ENCODE measurements at regions not wholly inside any gene's neighbourhood (a gene's known extent, or its start where the extent isn't known, plus 50 kb on each side); places are given as distances from the start of the nearest gene placed in this dataset.
"Not testable (repeated sequence)": the region's sequence is repeated elsewhere in the genome, so short reads cannot be mapped to it uniquely, and the experiment has no call there.

DNA sequence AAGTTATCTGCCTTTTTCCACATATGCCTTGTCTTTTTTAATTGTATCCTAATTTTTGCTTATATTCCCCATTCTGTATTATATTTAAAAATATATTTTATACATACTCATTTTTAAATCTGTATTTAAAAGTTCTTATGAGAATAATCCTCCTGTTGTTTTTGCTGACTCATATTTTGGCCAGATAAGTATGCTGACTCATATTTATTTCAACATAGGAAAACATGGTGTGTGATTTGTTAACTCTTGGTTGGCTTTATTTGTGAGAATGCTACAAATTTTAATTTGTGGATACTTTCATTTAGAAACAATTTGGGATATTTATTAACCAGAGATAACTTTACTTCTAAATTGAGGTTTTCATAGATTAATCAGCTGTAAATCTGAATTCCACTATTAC lies 587.7 kb downstream of the CPS1 start:
- no peak for DNase-seq (ENCODE audit: low read depth in 2 of 2)

DNA sequence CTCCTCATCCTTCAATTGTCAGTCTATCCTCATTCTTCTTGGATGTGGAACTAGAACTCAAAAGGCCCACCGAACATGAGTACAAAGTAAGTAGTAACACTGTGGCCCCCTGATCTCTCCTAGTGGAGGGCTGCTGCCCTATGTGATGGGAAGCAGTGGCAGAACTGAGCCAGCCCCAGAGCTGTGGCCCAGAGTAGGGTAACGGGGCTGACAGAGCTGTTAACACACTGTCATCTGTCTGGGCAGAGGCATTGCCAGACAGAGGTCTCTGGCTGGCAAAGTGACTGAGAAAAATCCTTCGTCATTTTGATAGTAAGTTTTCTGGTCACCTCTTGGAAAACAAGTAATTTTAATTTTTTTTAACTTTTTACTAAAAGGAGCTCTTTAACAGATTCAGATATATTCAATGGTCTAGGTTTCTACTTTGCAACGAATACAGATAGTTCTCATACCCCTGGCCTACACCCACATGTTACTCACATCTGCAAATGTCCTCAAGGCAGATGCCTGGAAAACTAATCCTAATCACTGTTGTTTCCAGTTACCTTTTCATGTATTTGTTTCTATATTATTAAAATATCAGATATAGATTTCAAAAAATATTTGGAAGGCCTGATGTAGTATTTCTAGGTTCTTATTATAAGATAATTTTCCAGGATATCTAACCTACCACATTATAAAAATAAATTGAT lies 588.7 kb downstream of the CPS1 start:
- no peak for DNase-seq (ENCODE audit: low read depth in 2 of 2)

DNA sequence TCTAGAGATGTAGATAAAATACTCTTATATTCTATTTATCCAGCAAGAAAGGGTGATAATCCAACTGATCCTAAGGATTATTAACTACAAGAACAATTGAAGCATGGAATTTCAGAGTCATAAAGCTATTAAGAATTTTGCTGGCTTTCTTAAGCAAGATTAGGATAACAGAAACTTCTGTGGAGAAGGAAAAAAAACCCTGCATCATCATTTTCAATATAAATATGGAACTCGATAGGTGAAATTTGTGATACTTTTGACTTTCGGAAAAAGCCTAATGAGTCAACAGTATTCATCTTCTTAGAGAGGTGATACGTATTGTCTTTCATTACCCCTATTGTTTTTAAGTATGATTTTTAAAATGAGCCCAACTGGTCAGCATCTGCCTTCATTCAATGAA lies 593.3 kb downstream of the CPS1 start:
- DNase-seq (ENCODE audit: low read depth in 2 of 2) = no peak

DNA sequence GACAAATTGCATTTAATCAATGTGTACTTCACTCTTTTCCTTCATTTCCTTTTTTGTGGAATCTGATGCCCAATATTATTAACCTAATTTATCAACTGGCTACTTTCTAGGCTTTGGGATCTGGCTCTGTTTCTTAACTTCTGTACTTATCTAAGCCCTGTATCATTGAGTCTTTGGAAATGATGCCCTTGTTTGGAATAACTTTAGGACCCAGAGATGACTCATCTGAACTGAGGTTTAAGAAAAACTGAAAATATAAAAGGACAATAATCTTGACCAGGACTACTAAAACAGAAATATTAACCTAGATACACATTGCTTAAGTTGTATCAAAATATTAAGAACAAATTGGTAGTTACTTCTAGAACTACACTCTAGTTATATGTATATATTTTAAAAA lies 600.8 kb downstream of the CPS1 start:
- no peak for DNase-seq (ENCODE audit: low read depth in 2 of 2)

DNA sequence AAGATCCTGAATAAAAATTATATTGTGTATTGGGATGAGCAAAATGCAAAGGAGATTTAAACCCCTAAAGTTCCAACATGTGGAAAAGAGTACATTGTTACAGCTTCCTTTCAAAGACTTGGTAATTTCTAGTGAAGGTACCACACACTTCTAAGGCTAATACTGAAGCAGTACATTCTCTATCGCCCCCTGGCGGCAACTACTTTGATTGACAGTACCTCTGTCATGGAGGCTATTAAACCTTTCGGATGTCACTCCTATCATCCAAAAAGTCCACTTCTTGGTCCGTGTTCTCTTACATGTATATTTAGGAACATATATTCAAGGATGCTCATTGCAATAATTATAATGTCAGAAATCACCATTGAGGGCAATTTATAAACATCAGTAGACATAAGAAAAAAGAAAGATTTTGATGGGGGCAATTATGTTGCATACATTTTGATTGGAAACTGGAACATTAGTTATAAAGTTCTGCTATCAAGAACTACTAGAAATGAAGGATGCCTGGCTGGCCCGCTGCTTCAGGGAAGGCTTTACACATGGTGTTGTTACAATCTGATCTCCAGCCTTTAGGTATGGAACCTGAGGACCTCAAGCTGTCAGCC lies 601.6 kb downstream of the CPS1 start:
- peak; percentile 20 for DNase-seq (ENCODE audit: low read depth in 2 of 2)

DNA sequence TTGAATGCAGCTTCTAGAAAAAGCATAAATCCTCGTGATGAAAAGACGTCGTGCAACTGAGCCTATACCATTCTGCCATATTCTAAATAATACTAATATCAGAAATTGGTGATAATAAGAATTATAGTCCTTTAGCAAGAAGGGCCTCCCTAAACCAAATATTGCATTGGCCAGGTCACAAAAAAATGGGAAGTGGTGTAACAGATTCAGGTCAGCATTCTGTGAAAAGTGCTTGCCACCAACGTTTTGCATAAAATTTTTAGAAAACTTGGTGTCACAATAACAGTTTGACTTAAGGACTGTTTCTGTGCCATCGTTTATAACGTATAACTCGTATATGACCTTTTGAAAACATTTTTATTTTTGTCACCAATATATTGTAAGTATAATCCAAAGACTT lies 603.6 kb downstream of the CPS1 start:
- DNase-seq (ENCODE audit: low read depth in 2 of 2) = no peak

DNA sequence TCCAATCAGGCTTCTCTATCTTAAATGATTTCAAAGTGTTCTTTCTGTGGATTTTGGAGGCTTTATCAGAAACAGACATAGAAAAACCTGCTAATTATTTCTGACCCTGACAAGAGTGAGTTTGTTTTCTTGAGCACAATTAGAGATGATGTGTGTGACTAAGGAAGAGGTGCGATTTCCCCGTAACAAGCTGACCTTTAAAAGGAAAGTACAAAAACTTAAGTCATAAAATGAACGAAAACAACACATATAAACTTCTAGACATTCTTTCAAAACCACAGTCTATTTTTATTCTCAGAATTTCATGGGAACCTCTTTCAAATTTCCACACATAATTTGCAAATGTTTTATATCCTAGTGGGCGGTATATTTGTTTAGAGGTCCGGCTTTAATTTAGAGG lies 604.8 kb downstream of the CPS1 start:
- no peak for DNase-seq (ENCODE audit: low read depth in 2 of 2)

DNA sequence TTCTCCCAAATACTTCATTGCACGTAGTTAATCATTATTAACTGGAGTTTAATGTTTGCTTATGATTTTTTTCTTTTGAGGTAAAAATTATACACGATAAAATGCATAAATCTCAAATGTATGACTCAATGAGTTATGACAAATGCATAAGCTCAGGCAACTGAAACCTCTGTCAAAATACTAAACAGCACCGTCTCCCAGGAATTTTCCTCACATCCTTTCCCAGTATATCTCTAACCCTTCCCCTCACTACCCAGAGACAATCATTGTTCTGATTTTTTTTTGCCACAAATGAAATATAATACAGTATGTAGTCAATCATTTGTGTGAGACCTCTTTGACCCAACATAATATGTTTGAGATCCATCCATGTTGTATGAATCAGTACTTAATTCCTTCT lies 606.5 kb downstream of the CPS1 start:
- no peak for DNase-seq (ENCODE audit: low read depth in 2 of 2)

DNA sequence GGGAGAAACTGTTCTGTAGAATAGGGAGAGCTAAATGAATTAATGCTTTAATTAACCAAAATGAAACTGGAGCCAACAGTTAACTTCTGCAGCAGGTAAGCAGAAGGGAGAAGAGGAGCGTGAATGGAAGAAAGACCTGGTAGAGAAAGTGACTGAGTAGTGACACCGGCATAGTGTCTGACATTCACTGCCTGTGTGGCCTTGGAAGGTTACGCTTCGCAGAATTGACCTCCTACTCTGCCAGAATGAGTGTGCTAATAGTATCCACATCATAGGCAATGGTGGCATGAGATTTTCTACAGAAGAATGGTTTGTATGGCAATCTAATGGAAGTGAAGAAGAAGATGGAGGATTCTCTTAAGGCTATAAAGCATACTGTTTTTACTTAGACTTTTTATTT lies 614.4 kb downstream of the CPS1 start:
- no peak for DNase-seq (ENCODE audit: low read depth in 2 of 2)

DNA sequence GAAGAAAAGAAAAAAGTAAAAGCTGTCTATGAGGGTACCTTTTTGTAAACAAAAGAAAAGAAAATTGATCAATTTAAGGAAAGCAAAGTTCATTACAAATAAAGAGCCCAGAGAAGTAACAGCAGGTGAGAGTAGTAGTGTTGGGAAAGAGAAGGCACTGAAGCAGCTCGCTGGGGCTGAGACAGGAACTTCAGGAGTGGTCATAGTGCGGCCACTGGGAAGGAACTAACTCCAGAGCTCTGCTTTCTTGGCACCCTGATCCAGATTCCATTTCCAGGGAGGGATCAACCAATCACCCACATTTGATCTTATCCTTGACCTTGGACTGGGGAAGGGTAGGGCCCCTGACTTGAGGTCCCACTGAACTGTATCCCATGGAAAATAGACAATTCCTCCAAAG lies 617.6 kb downstream of the CPS1 start:
- DNase-seq (ENCODE audit: low read depth in 2 of 2) = no peak

DNA sequence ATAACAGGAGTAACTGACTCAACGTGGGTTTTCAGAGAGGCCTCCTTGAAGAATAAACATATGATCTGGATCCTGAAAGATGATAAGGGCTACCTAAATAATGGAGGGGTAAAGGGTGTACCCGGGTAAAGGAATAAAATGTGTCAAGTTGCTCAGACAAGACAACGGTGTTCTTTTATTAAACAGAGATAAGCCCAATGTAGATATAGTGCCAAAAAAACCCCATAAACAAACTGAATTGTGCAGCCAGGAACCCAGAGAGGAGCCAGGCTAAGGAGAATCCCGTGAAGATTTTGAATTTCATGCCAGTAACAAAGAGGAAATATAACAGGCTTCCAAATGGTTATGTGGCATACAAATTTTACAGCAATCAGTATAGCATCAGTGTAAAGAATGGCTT lies 618.2 kb downstream of the CPS1 start:
- no peak for DNase-seq (ENCODE audit: low read depth in 2 of 2)

DNA sequence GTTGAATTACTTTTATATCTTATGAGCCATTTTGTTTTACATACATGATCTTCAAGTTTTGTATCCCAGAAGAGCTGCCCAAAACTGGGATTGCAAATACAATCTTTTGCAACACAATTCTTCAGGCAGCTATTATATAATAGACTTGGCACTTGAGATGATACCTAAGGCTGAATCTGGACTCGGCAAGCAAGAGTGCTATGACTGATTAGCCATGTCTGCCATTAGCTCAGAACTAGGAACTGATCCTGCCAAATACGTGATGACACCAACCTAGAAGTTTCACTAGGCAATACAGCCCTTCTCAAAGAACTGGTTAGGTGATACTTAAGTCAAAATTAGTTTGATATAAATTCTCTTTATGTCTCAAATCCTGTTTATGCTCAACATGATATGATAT lies 619.6 kb downstream of the CPS1 start:
- DNase-seq (ENCODE audit: low read depth in 2 of 2) = no peak

DNA sequence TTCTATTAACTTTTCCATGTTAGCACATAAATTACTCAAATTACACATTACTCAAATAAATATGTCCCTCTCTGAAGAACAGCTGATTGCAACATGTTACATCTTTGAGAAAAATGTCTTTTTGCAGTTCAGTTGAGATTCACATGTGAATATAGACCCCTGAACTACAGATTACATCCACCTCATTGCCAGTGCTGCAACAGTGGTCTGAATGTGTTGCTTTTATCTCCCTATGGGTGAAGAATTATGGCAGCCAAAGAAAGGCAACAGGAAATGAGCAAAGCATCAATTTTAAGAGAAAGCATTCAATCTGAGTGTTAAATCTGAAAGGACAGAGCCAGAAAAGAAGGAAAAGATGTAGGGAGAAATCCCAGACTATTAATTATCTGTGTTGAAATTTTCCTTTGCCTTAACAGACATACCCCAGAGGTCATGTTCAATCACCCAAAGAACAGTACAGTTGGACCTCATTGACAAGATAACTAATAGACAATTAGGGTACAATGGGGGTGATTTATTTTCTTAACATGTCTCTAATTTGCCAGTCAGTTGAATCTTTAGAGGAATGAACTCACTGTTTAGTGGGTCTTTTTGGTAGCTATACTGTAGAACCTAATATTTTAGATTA lies 620.2 kb downstream of the CPS1 start:
- no peak for DNase-seq (ENCODE audit: low read depth in 2 of 2)

DNA sequence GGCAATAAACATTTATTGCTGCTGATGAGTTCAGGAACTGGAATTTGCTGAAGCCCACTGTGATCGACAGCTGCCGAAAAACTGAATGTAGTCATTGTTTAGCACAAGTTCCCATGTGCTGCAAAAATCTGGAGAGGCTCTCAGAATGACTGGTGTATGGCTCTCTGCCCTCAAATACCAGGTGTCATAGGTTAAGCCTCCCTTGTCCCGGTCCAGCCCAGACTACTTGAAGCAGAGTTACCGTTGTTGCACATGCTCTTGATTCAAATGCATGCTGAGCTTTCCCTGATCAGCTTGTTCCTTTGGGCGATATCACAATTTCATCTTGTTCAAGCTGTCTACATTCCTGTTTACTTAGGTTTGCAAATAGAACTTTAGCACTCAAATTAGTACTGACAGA lies 625.2 kb downstream of the CPS1 start:
- DNase-seq (ENCODE audit: low read depth in 2 of 2) = no peak

DNA sequence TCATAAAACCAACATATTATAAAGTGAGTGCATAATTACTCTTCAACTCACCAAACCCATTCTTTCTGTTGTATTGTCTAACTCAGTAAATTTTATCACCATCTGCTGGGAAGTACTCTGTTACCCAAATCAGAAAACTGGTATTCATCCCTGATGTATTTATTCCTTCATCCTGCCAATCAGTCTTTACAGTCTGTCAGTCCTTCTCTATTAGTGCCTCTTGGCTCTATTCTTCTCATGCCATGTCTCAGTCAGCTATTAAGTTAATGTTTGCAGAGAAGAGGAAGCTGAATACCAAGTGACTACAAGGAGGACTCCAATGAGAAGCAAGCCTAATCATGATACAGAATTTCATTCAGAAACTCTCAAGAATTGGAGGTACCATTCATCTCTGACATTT lies 631.2 kb downstream of the CPS1 start:
- no peak for DNase-seq (ENCODE audit: low read depth in 2 of 2)

DNA sequence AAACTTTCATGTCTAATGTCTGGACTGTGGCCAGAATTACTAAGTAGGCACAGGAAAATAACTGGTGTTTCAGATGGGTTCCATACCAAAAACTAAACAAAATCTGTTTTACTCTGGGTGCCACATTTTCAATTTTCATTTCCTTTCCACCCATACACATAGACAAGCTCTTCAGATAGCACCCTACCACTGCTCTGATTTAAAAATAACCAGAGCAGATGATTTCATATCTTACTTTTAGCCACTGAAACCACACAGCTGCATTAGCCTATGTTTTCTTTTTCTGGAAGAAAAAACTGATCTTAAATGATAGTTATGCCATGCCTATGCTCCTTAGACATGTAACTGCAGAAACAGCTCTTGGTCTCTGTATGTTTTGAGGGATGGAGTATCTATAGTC lies 647.6 kb downstream of the CPS1 start:
- DNase-seq (ENCODE audit: low read depth in 2 of 2) = no peak

DNA sequence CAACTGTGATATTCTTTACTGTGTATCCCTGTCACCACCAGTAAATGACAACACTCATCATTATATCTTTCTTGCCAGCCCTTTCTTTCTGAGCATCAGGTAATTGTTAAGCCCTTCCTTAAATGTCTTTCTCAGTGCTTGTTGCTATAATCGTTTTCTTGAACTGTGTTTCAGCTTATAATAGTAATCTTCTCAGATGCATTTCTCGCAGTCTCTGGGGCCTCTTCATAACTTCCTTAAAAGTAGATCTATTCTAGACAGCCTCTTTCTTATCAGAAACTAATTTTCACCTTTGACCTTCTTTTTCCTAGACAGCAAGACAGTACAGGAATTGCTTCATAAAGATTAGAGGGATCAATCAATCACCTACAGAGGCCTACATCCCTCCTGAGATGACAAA lies 648.1 kb downstream of the CPS1 start:
- no peak for DNase-seq (ENCODE audit: low read depth in 2 of 2)

DNA sequence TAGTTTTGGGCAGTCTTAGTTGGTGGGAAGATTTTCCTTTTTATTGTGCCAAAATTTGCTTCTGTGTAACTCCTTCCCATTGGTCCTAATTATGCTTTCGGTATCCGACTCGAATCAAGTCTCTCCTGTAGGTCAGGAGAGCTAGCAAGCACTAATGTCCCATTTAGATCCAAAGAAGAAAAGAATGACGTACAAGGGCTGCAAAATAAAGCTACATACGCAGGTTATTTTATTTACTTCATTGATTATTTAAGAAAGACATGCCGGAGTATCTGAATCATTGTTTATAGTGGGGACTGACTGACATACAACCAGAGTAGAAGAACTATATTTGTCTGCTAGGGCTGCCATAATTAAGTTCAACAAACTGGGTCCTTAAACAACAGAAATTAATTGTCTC lies 648.5 kb downstream of the CPS1 start:
- no peak for DNase-seq (ENCODE audit: low read depth in 2 of 2)

DNA sequence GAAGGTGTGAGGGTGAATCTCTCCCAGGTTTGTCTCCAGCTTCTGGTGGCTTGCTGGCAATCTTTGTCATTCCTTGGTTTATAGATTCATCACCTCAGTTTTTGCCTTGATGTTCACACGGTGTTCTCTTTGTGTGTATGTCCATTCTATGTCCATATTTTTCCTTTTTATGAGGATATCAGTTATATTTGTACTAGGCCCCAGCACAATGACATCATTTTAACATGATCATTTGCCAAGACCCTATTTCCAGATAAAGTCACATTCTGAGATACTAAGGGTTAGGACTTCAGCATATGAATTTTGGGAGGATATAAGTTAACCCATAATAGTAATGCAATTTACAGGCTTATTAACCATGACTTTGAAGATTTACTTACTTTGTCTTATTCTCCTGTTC lies 649.0 kb downstream of the CPS1 start:
- DNase-seq (ENCODE audit: low read depth in 2 of 2) = no peak

DNA sequence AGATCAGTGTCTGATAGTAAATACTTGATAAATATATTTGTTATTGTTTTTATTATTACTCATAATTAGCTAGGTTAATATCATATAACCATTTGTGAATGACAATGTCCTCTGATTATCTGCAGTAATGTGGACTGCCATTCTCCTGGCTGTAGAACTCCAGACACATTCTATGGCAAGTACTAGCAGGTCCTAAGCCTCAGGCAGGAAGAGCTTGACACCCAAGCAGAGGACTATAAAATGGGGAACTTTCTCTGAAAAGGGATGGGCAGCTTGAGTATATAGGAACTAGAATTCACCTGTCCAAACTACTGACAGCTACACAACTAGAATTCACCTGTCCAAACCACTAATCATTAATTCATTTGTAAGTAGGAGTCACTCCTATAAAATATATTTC lies 649.4 kb downstream of the CPS1 start:
- no peak for DNase-seq (ENCODE audit: low read depth in 2 of 2)

DNA sequence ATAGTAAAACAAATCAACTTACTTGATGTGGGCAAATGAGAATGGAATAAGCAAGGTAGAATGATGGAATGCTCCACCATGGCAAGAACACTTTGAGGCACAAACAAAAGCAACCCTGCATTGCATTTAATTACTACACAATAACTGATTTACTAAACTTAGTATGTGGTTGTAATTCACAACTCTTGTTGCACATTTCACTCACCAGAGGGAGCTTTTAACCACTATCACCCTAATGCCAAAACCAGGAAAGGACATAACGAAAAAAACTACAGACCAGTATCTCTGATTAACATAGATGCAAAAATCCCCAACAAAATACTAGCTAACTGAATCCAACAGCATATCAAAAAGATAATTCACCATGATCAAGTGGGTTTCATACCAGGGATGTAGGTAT lies 659.8 kb downstream of the CPS1 start:
- DNase-seq (ENCODE audit: low read depth in 2 of 2) = no peak

DNA sequence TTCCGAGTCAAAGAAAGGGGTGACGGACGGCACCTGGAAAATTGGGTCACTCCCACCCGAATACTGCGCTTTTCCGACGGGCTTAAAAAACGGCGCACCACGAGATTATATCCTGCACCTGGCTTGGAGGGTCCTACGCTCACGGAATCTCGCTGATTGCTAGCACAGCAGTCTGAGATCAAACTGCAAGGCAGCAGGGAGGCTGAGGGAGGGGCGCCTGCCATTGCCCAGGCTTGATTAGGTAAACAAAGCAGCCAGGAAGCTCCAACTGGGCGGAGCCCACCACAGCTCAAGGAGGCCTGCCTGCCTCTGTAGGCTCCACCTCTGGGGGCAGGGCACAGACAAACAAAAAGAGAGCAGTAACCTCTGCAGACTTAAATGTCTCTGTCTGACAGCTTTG lies 663.1 kb downstream of the CPS1 start:
- not testable (repeated sequence) for DNase-seq (ENCODE audit: low read depth in 2 of 2)

DNA sequence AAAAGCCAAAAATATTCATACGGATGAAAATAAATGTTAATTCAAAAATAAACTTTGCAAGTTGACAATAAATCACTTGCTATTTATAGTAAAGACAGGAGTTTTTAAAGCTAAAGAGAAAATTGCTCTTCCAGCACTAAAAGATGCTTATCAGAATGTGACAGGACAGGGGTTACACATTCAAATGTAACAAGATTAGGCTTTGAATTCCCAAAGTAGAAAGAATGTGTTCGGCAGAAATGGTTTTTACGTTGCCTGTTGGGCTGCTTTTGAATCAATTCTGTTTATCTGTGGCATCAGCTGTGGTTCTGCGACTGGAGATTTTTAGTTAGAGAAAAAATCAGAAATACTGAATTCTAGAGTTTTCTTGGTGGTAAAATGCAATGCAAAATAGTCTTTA lies 669.4 kb downstream of the CPS1 start:
- no peak for DNase-seq (ENCODE audit: low read depth in 2 of 2)

DNA sequence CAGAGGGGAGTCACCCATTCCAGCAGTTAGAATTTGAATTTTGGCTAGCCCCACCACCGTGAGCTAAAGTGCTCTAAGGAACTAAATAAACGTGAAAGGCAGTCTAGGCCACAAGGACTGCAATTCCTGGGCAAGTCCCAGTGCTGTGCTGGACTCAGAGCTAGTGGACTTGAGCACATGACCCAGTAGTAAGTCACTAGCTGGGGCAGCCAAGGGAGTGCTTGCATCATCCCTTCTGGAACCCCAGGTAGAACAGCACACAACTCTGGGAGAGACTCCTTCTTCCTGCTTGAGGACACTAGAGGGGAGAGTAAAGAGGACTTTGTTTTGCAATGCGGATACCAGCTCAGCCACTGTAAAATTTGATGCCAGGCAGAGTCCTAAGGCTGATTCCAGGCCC lies 672.2 kb downstream of the CPS1 start:
- DNase-seq (ENCODE audit: low read depth in 2 of 2) = no peak

Measured in activated CD8-positive, alpha-beta memory T cell treated with anti-CD3 and anti-CD28 coated beads for 4 hours (primary cell).